Liver (tissue), 3 donors: ENCODE measurements at regions not wholly inside any gene's neighbourhood (a gene's known extent, or its start where the extent isn't known, plus 50 kb on each side); places are given as distances from the start of the nearest gene placed in this dataset.

ENCODE experiments used
- EGR1 ChIP-seq, 2 donors: IDR thresholded peaks; 2 replicates each; pipeline ENCODE4 v1.6.1; 2016 to 2018; ENCODE audit warnings: antibody characterized with exemption in 2 of 2, low read depth in 2 of 2
- GABPA ChIP-seq, 2 donors: IDR thresholded peaks in 1 of 2; conservative IDR thresholded peaks in 1 of 2; 2 replicates each; pipeline ENCODE4 v1.6.1; 2016; ENCODE audit warnings: antibody characterized with exemption in 2 of 2, mild to moderate bottlenecking in 1 of 2, moderate library complexity in 1 of 2
- HNF4A ChIP-seq, 2 donors: conservative IDR thresholded peaks; 2 replicates each; pipeline ENCODE4 v1.6.1; 2016; ENCODE audit warnings: antibody characterized with exemption in 2 of 2, mild to moderate bottlenecking in 2 of 2
- JUND ChIP-seq, 2 donors: IDR thresholded peaks; 2 replicates each; pipeline ENCODE4 v1.6.1; 2016; ENCODE audit warnings: antibody characterized with exemption in 2 of 2
- NR2F2 ChIP-seq: IDR thresholded peaks from 2 replicates; pipeline ENCODE4 v1.6.1; 2016; ENCODE audit warnings: antibody characterized with exemption
- RAD21 ChIP-seq, 2 donors: IDR thresholded peaks; 2 replicates each; pipeline ENCODE4 v1.6.1; 2016; ENCODE audit warnings: antibody characterized with exemption in 2 of 2, mild to moderate bottlenecking in 2 of 2
- RXRA ChIP-seq, 2 donors: IDR thresholded peaks; 2 replicates each; pipeline ENCODE4 v1.6.1; 2017 to 2018; ENCODE audit warnings: antibody characterized with exemption in 2 of 2, mild to moderate bottlenecking in 1 of 2
- SP1 ChIP-seq: IDR thresholded peaks from 2 replicates; pipeline ENCODE4 v1.6.1; 2018; ENCODE audit warnings: antibody characterized with exemption, mild to moderate bottlenecking
- TAF1 ChIP-seq: conservative IDR thresholded peaks from 2 replicates; pipeline ENCODE4 v1.6.1; 2016; ENCODE audit warnings: antibody characterized with exemption, mild to moderate bottlenecking
- YY1 ChIP-seq: IDR thresholded peaks from 2 replicates; pipeline ENCODE4 v1.6.1; 2016; ENCODE audit warnings: antibody characterized with exemption, mild to moderate bottlenecking
- TF ChIP-seq, protein P1 (sequence below): fragments of 150-350 bp; IDR thresholded peaks from 2 replicates; pipeline ENCODE4 v1.5.1; 2017; ENCODE audit warnings: improper control_type of control experiment, low read depth, low read length; ENCODE audit not compliant: missing input control
- TF ChIP-seq, protein P2 (sequence below): IDR thresholded peaks from 2 replicates; pipeline ENCODE4 v1.6.1; 2016; ENCODE audit warnings: antibody characterized with exemption, mild to moderate bottlenecking
- TF ChIP-seq, protein P3 (sequence below): IDR thresholded peaks from 2 replicates; pipeline ENCODE4 v1.6.1; 2016; ENCODE audit warnings: antibody characterized with exemption
- TF ChIP-seq, protein P4 (sequence below): IDR thresholded peaks from 2 replicates; pipeline ENCODE4 v1.6.1; 2016; ENCODE audit warnings: antibody characterized with exemption
- donor health status: healthy.
- donor health status: healthy.

DNA sequence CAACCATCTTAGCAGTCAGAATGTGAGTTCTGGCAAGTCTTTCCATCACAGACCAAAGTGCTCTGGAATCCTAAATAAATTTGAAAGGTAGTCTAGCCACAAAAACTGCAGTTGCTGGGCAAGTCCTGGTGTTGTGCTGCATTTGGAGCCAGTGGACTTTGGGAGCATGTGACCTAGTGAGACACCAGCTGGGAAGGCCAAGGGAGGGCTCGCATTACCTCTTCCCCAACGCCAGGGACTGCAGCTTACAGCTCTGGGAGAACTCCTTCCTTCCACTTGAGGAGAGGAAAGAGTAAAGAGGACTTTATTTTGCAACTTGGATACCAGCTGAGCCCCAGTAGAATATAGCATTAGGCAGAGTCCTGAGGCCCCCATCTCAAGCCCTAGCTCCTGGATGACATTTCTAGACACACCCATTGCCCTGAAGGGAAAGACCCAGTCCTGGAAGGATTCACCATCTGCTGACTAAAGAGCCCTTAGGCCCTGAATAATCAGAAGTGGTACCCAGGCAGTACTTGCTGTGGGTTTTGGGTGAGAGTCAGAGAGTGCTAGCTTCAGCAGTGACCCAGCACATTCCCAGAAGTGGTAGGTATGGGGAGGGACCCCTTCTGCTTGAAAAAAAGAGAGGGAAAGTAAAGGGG, 190.7 kb downstream of the NUF2 start:
- TF ChIP-seq, protein P1, sequence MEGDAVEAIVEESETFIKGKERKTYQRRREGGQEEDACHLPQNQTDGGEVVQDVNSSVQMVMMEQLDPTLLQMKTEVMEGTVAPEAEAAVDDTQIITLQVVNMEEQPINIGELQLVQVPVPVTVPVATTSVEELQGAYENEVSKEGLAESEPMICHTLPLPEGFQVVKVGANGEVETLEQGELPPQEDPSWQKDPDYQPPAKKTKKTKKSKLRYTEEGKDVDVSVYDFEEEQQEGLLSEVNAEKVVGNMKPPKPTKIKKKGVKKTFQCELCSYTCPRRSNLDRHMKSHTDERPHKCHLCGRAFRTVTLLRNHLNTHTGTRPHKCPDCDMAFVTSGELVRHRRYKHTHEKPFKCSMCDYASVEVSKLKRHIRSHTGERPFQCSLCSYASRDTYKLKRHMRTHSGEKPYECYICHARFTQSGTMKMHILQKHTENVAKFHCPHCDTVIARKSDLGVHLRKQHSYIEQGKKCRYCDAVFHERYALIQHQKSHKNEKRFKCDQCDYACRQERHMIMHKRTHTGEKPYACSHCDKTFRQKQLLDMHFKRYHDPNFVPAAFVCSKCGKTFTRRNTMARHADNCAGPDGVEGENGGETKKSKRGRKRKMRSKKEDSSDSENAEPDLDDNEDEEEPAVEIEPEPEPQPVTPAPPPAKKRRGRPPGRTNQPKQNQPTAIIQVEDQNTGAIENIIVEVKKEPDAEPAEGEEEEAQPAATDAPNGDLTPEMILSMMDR = no peak
- no peak for TF ChIP-seq HNF4A (conservative IDR thresholded peaks at IDR 0.05)
- TF ChIP-seq SP1 = no peak
- no peak for TF ChIP-seq GABPA (IDR thresholded peaks at IDR 0.05 in 1 of 2, conservative IDR thresholded peaks at IDR 0.05 in 1 of 2)
- TF ChIP-seq, protein P2, sequence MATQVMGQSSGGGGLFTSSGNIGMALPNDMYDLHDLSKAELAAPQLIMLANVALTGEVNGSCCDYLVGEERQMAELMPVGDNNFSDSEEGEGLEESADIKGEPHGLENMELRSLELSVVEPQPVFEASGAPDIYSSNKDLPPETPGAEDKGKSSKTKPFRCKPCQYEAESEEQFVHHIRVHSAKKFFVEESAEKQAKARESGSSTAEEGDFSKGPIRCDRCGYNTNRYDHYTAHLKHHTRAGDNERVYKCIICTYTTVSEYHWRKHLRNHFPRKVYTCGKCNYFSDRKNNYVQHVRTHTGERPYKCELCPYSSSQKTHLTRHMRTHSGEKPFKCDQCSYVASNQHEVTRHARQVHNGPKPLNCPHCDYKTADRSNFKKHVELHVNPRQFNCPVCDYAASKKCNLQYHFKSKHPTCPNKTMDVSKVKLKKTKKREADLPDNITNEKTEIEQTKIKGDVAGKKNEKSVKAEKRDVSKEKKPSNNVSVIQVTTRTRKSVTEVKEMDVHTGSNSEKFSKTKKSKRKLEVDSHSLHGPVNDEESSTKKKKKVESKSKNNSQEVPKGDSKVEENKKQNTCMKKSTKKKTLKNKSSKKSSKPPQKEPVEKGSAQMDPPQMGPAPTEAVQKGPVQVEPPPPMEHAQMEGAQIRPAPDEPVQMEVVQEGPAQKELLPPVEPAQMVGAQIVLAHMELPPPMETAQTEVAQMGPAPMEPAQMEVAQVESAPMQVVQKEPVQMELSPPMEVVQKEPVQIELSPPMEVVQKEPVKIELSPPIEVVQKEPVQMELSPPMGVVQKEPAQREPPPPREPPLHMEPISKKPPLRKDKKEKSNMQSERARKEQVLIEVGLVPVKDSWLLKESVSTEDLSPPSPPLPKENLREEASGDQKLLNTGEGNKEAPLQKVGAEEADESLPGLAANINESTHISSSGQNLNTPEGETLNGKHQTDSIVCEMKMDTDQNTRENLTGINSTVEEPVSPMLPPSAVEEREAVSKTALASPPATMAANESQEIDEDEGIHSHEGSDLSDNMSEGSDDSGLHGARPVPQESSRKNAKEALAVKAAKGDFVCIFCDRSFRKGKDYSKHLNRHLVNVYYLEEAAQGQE = no peak
- no peak for TF ChIP-seq YY1
- no peak for TF ChIP-seq RAD21 (IDR thresholded peaks at IDR 0.05)
- TF ChIP-seq, protein P3, sequence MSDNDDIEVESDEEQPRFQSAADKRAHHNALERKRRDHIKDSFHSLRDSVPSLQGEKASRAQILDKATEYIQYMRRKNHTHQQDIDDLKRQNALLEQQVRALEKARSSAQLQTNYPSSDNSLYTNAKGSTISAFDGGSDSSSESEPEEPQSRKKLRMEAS = no peak
- TF ChIP-seq TAF1 = no peak
- no peak for TF ChIP-seq NR2F2
- no peak for TF ChIP-seq JUND (IDR thresholded peaks at IDR 0.05)
- no peak for TF ChIP-seq RXRA (IDR thresholded peaks at IDR 0.05)
- TF ChIP-seq EGR1 (IDR thresholded peaks at IDR 0.05; ENCODE audit: low read depth in 2 of 2) = no peak
- TF ChIP-seq, protein P4, sequence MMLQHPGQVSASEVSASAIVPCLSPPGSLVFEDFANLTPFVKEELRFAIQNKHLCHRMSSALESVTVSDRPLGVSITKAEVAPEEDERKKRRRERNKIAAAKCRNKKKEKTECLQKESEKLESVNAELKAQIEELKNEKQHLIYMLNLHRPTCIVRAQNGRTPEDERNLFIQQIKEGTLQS = no peak
